HG03460 (cell line): ENCODE measurements at regions not wholly inside any gene's neighbourhood (a gene's known extent, or its start where the extent isn't known, plus 50 kb on each side); places are given as distances from the start of the nearest gene placed in this dataset.

Source experiments
- ATAC-seq: cut with Tn5 transposase; IDR thresholded peaks from one replicate; pipeline ENCODE4 v1.9.1; 2021; ENCODE audit not compliant: unreplicated experiment

DNA sequence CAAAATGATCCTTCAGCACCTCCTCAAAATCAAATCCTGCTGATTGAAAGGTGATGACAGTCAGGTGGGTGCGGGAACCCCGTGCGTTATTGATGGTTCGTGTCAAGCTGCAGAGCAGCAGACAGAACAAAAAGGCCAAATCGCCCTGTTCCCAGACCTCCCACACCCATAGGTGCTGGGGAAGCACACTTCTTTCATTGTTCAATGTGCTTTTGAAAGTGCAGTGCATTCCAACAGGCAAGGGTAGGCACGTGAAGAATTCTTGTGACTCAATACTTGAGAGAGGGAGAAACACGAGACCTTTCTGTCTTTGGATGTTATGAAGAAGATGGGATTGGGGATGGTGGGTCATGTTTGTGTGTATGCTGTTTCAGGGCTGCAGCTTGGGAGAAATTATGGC lies 514.0 kb downstream of the MCTP2 start:
- ATAC-seq: no peak

DNA sequence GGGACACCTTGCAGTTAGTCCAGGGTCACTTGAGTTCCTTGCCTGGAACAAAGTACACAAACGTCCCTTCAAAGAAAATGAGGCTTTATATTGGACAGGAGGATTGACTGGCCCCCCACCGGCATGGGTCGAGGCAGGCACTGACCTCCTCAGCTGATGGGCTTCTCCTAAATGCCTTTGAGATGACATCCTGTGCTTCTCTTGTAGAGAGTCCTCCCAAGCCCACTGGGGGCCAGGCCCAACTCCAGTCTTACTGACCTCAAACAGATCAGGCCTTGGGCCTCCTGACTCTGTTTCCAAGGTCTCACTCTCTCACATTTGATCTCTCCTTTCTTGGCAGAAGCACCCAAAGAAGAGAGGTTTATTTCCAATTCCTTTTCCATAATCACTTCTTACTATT lies 516.1 kb downstream of the MCTP2 start:
- no peak for ATAC-seq

DNA sequence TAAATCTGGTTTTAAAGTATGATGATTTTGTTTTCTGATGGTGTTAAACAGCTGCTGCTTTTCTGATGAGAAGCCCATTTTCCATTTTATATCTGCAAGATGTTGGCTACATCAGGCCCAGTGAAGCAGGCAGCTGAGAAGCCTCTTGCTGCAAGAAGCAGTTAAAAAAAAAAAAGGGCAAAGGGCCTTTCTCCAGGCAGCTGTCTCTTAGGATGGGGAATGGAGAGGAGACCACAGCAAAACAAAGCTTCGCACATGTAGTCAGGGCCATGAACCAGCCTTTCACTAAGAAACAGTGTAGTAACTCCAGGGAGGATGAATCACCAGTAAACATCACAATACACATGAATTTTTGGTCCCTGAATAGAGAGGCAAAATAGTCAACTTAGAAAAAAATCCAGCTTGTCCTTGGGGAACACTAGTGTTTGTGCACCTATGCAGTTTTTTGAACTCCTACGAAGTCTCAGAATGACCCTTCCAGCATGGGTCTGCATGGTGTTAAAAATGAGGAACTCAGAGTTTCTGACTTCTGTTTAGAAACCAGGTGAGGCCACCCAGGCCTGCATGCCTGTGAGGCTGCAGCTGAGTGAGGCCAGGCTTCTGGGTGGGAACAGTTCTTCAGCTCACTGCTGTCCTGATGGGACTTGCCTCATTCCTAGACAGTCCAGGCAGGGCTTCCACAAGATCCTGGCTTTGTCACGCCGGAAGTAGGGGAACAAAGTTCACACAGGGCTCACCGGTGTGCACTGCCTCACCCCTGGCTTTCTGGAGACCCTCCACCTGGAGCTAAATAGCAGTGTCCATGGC lies 518.7 kb downstream of the MCTP2 start:
- no peak for ATAC-seq

DNA sequence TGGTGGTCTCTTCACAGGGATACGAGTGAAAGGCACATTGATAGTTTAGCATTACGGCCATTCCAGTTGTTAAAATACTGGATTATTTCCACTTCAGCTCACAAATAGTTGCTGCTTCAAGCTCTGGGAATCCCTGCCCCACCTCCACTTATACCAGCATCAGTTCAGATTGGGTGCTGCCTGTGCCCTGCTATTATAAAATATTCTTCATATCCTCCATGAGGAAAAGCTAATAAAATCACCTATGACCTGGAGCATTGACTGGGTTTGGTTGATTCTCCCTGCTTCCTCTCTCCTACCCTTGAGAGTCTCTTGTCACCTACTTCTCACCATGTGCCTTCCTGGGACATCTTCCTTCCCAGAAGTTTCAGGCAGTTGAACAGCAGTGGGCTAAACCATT lies 529.0 kb downstream of the MCTP2 start:
- ATAC-seq: no peak

DNA sequence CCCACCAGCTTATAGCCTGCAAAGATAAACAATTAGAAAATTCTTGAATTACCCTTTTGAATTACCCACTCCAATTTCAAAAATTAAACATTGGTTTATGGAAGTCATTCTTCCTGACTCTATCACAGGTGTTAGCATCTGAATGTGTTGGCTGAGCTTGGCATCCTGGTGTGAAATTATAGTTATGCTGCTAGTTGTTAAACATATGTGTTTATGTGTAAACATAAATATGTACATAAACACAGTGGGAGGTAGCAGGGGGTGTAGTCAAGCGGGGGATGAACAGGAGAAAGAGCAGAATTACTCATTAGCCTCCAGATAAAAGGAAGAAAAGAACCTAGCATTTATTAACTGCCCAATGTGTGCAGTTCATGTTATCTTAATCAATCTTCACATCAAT lies 530.2 kb downstream of the MCTP2 start:
- no peak for ATAC-seq

DNA sequence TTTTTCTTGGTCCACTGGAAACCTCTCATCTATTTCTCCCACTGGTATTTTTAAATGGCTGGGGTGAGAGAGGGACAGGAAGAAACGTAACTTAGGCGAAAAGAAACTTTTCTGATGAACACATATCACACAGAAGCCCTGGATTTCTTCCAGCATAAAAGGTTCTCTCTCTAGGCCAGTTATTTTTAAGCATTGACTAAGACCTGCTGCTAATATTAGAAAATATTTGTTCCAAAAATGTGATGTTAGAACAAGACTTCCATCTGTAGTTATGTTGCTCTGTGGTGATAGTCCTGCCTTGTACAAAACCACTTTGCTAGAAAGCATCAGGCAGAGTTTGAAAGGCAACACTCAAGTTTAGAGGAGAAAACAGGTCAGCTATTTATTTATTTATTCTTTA lies 537.7 kb downstream of the MCTP2 start:
- no peak for ATAC-seq

DNA sequence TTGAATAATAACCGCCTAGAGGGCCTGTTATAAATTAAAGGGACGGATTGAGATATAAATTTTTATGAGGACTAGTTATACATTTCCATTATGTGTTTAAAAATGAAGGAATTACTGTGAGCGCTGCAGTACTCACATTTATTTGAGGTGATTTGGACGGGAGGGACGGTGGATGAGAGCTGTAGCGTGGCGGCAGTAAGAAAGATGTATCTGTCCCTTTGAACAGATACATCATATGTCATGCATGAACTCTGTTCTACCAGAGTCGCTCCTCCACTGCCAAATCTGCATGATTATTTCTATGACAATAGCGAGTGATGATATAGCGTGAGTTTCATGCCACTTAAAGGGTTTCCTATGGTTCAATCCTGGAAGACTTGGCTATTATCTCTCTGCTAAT lies 538.8 kb downstream of the MCTP2 start:
- ATAC-seq: no peak

DNA sequence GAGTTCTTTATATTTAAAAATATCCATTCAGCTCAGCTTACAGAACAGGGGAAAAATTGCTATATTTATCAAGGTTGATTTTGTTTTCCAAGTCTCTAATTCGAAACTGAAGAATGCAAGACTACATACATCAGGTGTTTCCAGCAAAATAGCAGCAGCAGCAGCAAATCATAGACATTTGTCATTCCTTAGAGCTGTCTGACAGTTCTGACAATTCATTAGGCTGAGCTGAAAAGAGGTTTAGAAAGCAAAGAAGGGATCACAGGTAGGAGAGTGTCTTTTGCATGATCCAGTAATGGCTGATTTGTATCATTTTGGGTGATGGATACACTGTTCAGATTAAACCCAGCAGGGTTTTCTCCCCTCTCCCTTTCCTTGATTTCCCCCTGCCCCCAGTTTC lies 545.7 kb downstream of the MCTP2 start:
- no peak for ATAC-seq

DNA sequence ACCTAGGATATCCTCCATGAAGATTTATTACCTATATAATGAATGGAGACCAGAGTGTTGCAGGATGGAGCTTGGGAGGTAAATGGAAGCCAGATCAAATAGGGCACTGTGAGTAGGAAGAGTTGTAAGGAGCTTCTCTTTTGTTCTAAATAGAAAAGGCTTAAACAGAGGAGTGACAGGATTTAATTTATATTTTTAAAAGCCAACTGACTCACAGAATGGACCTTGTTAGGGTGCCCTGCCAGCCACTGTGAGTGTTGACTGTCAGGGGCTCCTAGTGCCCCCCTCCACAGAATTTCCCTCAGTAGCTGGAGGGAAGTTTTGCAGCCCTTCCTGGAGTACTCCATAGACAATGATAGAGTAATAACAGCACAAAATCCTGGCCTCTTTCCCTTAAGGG lies 547.5 kb downstream of the MCTP2 start:
- ATAC-seq: no peak

DNA sequence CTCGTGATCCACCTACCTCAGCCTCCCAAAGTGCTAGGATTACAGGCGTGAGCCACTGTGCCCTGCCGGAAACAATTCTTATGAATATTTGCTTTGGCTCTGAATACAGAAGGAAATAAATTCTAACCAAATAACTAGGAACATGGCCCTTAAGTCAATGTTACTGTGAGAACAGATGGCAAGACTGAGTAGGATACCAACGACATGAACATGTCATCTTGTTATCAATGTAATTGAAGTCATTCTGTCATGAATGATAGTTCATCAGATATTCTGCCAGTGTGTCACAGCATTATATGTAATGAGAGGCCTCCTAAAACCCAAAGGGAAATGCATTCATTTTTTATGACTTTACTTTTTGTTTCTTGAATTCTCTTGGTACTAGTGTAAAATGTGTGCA lies 548.8 kb downstream of the MCTP2 start:
- no peak for ATAC-seq

DNA sequence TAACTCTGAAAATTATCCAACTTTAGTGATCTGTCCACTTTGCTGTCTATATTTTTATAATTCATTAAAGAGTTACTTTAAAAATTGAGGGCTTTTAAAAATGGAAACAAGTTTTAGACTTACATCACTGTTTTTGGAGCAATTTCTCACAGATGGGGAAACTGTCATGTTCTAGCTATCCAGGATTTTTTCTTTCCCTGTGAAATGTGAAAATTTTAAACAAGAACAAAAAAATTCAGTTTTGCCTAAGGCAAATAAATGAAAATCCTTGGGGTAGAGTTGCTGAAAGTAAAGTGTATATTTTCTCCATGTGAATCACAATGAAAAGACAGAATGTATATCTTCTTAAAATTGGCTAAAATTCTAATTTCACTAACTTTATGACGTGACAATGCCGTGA lies 553.7 kb downstream of the MCTP2 start:
- ATAC-seq: no peak

DNA sequence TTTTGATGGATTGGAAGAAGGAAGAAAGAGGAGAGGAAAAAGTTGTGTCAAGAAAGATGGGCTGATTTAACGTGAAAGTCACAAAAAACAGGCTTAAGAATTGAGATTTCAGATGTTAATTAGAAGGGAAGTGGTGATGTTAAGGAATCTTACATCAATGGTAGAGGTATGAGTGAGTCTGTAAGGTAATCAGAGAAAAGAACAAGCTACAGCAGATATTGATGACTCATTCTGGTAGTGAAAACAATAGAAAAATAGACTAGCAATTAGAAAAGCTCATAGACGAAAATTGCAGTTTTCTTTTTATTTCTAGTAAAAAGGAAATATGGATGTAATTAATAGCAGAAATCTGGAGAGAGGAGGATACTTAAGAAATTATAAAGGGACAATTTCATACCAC lies 559.6 kb downstream of the MCTP2 start:
- ATAC-seq: no peak

DNA sequence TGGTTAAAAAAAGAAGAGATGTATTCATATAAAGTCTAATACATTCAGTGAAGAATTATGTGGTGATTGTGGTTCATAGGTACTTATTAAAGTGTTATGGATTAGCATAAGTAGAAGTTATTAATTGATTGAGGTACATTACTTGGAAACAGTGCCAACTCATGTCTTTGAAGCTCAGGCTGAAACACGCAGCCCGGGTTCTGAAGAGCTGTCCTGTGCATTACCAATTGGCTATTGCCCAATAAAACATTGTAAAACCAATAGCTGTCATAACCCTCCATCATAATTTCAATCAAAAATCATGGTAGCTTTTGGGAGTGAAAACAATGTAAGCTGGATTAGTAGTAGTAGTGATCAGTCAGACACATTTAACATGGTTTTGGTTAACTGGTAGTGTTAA lies 560.1 kb downstream of the MCTP2 start:
- no peak for ATAC-seq

DNA sequence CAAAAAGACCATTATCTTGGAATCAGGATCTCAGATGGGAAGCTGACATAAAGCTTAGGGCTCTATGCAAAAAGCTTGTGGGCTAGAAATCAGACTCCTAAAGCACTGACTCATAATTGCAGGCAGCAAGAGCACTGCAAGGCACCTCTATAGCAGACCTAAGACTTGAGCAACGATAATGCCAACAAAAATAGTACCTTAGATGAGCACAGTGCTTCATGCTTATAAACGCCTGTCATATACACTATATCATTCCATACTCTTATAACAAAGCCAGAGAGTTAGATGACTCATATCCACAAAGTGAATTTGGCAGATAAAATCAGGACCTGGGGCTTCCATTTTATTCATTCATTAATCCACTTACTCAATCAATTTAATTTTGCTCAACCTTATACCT lies 560.8 kb downstream of the MCTP2 start:
- no peak for ATAC-seq

DNA sequence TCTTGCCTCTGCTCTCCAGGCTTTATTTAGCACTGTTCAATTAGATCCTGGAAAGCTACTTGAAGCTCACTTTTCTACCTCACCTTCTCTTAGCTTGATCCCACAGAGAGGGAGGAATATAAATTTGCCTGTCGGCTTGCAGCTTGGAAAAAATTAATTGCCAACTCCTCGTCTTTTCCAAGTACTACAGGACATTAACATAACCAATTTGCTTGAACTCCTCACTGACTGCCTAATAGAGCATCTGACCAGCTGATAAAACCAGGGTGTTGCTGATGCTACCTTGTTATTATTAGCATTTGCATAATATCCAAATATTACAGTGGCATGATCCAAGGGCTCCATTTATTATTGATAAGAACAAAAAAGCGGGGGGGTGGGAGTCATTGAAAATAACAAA lies 561.8 kb downstream of the MCTP2 start:
- ATAC-seq: no peak

DNA sequence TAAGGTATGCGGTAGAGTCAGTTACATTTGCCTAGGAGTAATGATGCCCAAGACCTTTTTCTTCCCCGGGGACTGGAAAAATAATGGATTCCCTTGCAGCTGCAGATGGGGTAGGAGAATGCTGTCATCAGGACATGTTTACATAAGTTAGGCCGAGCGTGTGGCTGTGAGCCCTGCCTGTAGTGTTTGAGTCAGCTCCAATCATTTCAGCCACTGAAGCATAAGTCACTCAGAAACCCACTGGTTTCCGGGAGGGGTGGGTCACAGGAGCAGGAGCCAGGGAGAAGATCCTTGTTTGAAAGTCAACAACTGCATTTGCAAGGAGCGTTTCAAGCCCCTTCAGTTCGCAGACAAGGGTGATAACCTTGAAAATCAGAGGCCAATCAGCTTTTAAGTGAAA lies 562.3 kb downstream of the MCTP2 start:
- ATAC-seq: no peak

DNA sequence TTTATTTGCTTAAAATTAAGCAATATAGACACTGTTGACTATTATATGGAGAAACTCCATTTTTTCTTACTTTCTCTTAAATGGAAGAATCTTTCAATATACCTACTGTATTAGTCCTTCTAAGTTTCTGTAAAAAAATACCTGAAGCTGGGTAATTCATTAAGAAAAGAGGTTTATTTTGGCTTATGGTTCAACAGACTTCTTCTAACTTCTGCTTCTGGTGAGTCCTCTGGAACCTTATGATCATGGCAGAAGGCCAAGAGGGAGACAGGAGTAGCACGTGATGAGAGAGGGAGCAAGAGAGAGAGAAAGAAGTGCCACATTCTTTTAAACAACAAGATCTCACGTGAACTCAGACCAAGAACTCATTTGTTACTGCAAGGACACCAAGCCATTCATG lies 573.3 kb downstream of the MCTP2 start:
- ATAC-seq: no peak

DNA sequence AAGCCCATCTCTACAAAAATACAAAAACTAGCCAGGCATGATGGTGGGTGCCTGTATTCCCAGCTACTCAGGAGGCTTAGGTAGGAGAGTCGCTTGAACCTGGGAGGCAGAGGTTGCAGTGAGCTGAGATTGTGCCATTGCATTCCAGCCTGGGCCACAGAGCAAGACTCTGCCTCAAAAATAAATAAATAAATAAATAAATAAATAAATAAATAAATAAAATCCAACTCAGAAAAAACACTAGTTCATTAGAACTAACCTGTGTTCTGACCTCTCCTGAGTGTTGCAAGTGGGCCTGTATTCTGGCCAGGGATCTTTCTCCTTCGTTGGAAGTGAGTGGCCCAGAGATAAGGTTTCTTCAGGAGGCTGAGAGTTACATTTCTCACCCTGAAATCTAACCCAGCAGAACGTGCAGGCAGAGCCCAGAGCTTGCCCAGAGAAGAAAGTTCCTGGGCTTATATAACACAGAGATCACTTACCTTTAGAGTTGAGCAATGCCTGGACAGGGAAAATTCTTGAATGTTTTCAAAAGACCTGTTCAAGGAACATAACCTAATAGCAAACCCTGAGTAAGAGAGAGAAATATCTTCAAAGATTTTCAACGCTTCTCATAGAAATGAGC lies 583.9 kb downstream of the MCTP2 start:
- ATAC-seq: no peak

DNA sequence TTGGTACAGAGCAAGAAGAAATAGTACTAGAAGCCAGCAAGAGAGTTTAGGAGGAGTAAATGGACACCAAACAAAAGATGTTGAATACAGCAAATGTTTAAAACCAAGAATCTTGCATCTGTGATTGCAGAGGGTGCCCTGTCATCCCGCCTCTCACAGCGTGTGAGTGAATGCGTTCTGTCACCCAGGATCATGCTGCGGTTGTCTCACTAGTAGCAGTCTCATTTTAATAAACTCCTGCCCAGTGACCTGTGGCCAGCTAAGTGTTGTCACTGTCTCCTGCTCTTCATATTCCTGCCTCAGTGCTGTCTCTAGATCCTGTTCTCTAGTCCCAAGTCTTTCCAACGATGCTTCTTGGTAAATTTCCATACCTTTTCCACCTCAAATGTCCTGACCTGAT lies 584.6 kb downstream of the MCTP2 start:
- ATAC-seq: no peak

DNA sequence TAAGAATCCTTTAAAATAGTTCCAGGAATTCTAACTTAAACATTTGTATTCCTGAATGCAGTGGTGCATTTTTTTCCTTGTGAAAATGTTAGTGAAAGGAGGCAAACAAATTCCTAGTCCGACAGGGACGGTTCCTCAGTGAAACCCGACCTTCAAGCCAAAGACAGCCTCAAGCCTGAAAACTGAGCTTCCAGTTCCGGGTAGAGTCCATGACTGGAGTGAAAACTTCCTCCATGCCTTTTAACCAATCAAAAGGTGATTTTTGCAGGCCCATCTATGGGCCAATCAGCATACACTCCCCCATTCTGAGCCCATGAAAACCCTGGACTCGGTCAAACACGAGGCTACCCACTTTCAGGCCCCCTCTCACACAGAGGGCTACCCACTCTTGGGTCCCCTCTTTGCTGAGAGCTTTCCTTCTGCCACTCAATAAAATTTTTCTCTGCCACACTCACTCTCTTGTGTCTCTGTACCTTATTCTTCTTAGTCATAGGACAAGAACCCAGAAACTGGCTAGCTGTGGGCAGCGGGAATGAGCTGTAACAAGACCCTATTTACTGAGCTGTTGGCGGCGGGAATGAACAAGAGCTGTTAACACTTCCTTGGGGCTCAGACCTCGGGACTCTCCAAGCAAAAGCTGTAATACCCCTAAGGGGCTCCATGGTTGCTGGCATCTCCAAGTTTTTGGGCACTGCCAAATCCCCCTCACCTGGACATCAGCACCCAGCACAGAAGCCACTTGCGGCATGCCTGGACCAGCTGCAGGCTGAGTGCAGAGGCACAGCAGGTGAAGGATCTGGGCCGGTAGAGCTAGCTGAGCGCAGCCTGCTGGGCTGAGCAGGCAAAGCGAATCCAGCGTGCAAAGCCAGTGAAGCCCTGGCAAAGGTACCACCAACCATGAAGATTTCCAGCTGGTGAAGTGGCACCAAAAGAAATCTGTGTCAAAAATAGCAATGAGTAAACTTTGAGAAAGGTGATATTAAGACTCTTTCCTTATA lies 598.8 kb downstream of the MCTP2 start:
- no peak for ATAC-seq

DNA sequence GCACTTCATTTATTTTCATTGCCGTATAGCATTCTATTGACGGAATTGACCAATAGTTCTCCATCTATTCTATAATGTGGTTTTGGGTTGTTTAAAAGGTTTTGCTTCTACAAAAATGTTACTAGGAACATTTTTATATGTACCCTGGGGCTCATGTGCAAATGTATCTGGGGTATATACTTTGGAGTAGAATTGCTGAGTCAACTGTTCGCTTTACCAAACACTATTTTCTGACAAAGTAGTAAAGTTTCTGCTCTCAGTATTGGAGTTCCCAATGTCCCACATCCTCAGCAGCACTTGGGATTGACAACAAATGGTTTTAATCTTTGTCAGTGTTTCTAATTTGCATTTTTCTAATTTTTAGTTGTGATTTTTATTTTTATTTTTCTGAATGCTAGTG lies 602.6 kb downstream of the MCTP2 start:
- no peak for ATAC-seq

DNA sequence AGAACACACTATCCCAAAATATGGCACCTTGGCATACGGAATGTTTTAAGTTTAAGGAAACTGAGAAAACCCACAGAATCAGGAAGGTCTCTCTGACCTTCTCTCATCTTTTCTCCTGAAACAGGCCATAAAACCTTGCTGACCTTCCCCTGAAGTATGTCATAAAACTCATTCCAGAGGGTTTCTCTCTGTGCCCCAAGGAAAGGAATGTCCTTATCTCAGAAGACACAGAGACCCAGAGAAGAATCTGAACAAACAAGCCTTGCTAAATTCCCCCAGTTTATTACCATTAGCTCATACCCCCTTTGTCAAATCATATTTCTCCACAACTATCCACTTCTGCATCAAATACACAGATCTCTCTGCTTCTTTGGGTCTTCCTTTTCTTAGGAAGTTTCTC lies 603.1 kb downstream of the MCTP2 start:
- no peak for ATAC-seq
